H1 (cell line): ENCODE measurements at regions not wholly inside any gene's neighbourhood (a gene's known extent, or its start where the extent isn't known, plus 50 kb on each side); places are given as distances from the start of the nearest gene placed in this dataset.

Experiments
- CHD7 ChIP-seq: fragments of 300-600 bp; sonication (generic); IDR thresholded peaks from 2 replicates; pipeline ENCODE4 v1.7.1; 2012; ENCODE audit warnings: low read length, moderate library complexity, mild to moderate bottlenecking, inconsistent platforms; ENCODE audit not compliant: insufficient replicate concordance
- KDM5A ChIP-seq: fragments of 200-600 bp; IDR thresholded peaks from 2 replicates; pipeline ENCODE4 v1.7.1; 2012; ENCODE audit warnings: mild to moderate bottlenecking, low read length, inconsistent platforms, mixed read lengths

GRCh38 chrX:3777416-3777815 lies 64.0 kb upstream of the PRKX start (continued):
- TF ChIP-seq CHD7, result no peak
- no peak for TF ChIP-seq KDM5A
